Superior temporal gyrus (tissue), 1 donor: ENCODE measurements at regions not wholly inside any gene's neighbourhood (a gene's known extent, or its start where the extent isn't known, plus 50 kb on each side); places are given as distances from the start of the nearest gene placed in this dataset.
"Not testable (repeated sequence)": the region's sequence is repeated elsewhere in the genome, so short reads cannot be mapped to it uniquely, and the experiment has no call there.

Experiments used
- DNase-seq: peaks from one replicate; pipeline ENCODE4 v3.0.0-alpha.2; 2016; ENCODE audit errors: extremely low spot score

- DNase-seq, result no peak
Observed at GRCh38 chr2:49332415-49332814, 178.1 kb upstream of the FSHR start.

- no peak for DNase-seq
Observed at GRCh38 chr2:49318531-49318930, 164.2 kb upstream of the FSHR start.

GRCh38 chr2:49309461-49309860 is 155.1 kb upstream of the FSHR start:
- no peak for DNase-seq

GRCh38 chr2:49306925-49307324 is 152.6 kb upstream of the FSHR start:
- DNase-seq, result no peak

GRCh38 chr2:49298693-49299092 is 144.4 kb upstream of the FSHR start:
- not testable (repeated sequence) for DNase-seq

GRCh38 chr2:49298230-49298629 is 143.9 kb upstream of the FSHR start:
- DNase-seq, result no peak

- peak; percentile 54 for DNase-seq
Observed at GRCh38 chr2:49296107-49296867, 142.0 kb upstream of the FSHR start.

GRCh38 chr2:49294225-49294624 is 139.9 kb upstream of the FSHR start:
- DNase-seq, result no peak

- DNase-seq, result no peak
Observed at GRCh38 chr2:49291619-49292018, 137.3 kb upstream of the FSHR start.

GRCh38 chr2:49289711-49290110 is 135.4 kb upstream of the FSHR start:
- no peak for DNase-seq

GRCh38 chr2:49288902-49289700 is 134.8 kb upstream of the FSHR start:
- peak; percentile 75 for DNase-seq

GRCh38 chr2:49288113-49288705 is 133.9 kb upstream of the FSHR start:
- peak; percentile 82 for DNase-seq

GRCh38 chr2:49286726-49287125 is 132.4 kb upstream of the FSHR start:
- DNase-seq, result no peak

- DNase-seq, result no peak
Observed at GRCh38 chr2:49286045-49286444, 131.7 kb upstream of the FSHR start.

GRCh38 chr2:49278561-49278960 is 124.2 kb upstream of the FSHR start:
- peak; percentile 59 for DNase-seq

- peak; percentile 24 for DNase-seq
Observed at GRCh38 chr2:49278141-49278540, 123.8 kb upstream of the FSHR start.

- DNase-seq, result no peak
Observed at GRCh38 chr2:49271060-49271606, 116.8 kb upstream of the FSHR start.

GRCh38 chr2:49270091-49270490 is 115.8 kb upstream of the FSHR start:
- DNase-seq, result no peak

GRCh38 chr2:49265471-49265870 is 111.2 kb upstream of the FSHR start:
- no peak for DNase-seq

GRCh38 chr2:49262801-49263560 is 108.7 kb upstream of the FSHR start:
- no peak for DNase-seq

- DNase-seq, result peak; percentile 36
Observed at GRCh38 chr2:49261781-49262180, 107.5 kb upstream of the FSHR start.
